OCI-LY7 (cell line): ENCODE measurements at regions not wholly inside any gene's neighbourhood (a gene's known extent, or its start where the extent isn't known, plus 50 kb on each side); places are given as distances from the start of the nearest gene placed in this dataset.

Experiments
- BruUV-seq: library from RNA; stranded (reverse); fragments of 400-500 nt; replicated peaks from 2 replicates; lab custom pipeline; 2021; lab: Mats Ljungman, UMichigan
- CTCF ChIA-PET: fragments of 300-600 bp; sonication (Branson Sonifier 250); formaldehyde crosslinking; loops from one replicate; lab custom pipeline; 2022; ENCODE audit warnings: antibody characterized with exemption; ENCODE audit not compliant: unreplicated experiment; lab: Charles Lee
- POLR2A ChIA-PET: fragments of 300-600 bp; sonication (Branson Sonifier 250); formaldehyde crosslinking; loops from one replicate; lab custom pipeline; 2022; ENCODE audit warnings: antibody characterized with exemption; lab: Charles Lee
- DNase-seq: peaks from one replicate; pipeline ENCODE4 v3.0.0-alpha.2; 2015; ENCODE audit warnings: low spot score
- H2AFZ ChIP-seq: fragments of 200-600 bp; sonication (generic), shearing (Covaris generic); 2 replicates; pipeline ENCODE4 v1.6.1; 2014; ENCODE audit warnings: mild to moderate bottlenecking, antibody characterized with exemption, low read length, moderate library complexity
- H3K27ac ChIP-seq: fragments of 200-600 bp; sonication (generic); 2 replicates; pipeline ENCODE4 v1.5.1; 2014; ENCODE audit warnings: mixed run types, low read depth, mild to moderate bottlenecking, moderate library complexity, low read length, inconsistent platforms; ENCODE audit not compliant: poor library complexity, severe bottlenecking
- H3K36me3 ChIP-seq: fragments of 200-600 bp; sonication (generic); 2 replicates; pipeline ENCODE4 v1.6.1; 2014; ENCODE audit warnings: mild to moderate bottlenecking, antibody characterized with exemption, low read length, moderate library complexity, mixed read lengths; ENCODE audit not compliant: insufficient read depth
- H3K4me1 ChIP-seq: fragments of 200-600 bp; sonication (generic); 2 replicates; pipeline ENCODE4 v1.5.1; 2014; ENCODE audit warnings: mild to moderate bottlenecking, low read length; ENCODE audit not compliant: insufficient read depth, poor library complexity, severe bottlenecking
- H3K4me2 ChIP-seq: fragments of 200-600 bp; sonication (generic); 2 replicates; pipeline ENCODE4 v1.6.1; 2014; ENCODE audit warnings: mild to moderate bottlenecking, low read length
- H3K4me3 ChIP-seq: fragments of 200-600 bp; sonication (generic); 2 replicates; pipeline ENCODE4 v1.5.1; 2014; ENCODE audit warnings: mild to moderate bottlenecking, low read depth, low read length; ENCODE audit not compliant: poor library complexity, severe bottlenecking
- H3K79me2 ChIP-seq: fragments of 200-600 bp; sonication (generic); 2 replicates; pipeline ENCODE4 v1.6.1; 2016; ENCODE audit warnings: low read depth, mild to moderate bottlenecking, low read length, moderate library complexity, mixed read lengths; ENCODE audit not compliant: insufficient read depth
- H3K9me2 ChIP-seq: fragments of 200-600 bp; sonication (generic); 2 replicates; pipeline ENCODE4 v1.6.1; 2016; ENCODE audit warnings: mild to moderate bottlenecking, low read length, mixed read lengths; ENCODE audit not compliant: insufficient read depth
- H3K9me3 ChIP-seq: fragments of 200-600 bp; sonication (generic); 2 replicates; pipeline ENCODE4 v1.6.1; 2014; ENCODE audit warnings: mild to moderate bottlenecking, mixed run types, low read length, mixed read lengths
- H4K20me1 ChIP-seq: fragments of 200-600 bp; sonication (generic); 2 replicates; pipeline ENCODE4 v1.6.1; 2014; ENCODE audit warnings: mild to moderate bottlenecking, antibody characterized with exemption, low read length, moderate library complexity, mixed read lengths; ENCODE audit not compliant: insufficient read depth
- EZH2phosphoT487 ChIP-seq: fragments of 200-600 bp; sonication (generic); IDR thresholded peaks from 2 replicates; pipeline ENCODE4 v1.6.1; 2018; ENCODE audit warnings: low read depth, borderline replicate concordance, mild to moderate bottlenecking, mixed run types, antibody characterized with exemption, low read length, moderate library complexity, mixed read lengths
- intact Hi-C: fragments of 100-400 bp; cut with micrococcal nuclease; formaldehyde crosslinking; loops from one replicate; pipeline ENCODE4 v1.10.0; 2022; ENCODE audit not compliant: unreplicated experiment
- TF ChIP-seq, protein P1 (sequence below): fragments of 200-600 bp; sonication (generic); conservative IDR thresholded peaks from 2 replicates; pipeline ENCODE4 v1.5.1; 2014; ENCODE audit warnings: mild to moderate bottlenecking, antibody characterized with exemption, low read length, moderate library complexity, mixed read lengths

- Histone ChIP-seq H3K79me2 (no peaks in the 10 kb centered on the region), H3K9me3 (no peaks in the 10 kb centered on the region), H2AFZ (no peak overlapping the region), H3K4me2 (no peak overlapping the region), H3K27ac (no peak overlapping the region), H4K20me1 (no peaks in the 10 kb centered on the region), H3K9me2 (no peaks in the 10 kb centered on the region), H3K4me3 (no peak overlapping the region), H3K4me1 (no peaks in the 10 kb centered on the region), H3K36me3 (no peaks in the 10 kb centered on the region)
- TF ChIP-seq, protein P1, sequence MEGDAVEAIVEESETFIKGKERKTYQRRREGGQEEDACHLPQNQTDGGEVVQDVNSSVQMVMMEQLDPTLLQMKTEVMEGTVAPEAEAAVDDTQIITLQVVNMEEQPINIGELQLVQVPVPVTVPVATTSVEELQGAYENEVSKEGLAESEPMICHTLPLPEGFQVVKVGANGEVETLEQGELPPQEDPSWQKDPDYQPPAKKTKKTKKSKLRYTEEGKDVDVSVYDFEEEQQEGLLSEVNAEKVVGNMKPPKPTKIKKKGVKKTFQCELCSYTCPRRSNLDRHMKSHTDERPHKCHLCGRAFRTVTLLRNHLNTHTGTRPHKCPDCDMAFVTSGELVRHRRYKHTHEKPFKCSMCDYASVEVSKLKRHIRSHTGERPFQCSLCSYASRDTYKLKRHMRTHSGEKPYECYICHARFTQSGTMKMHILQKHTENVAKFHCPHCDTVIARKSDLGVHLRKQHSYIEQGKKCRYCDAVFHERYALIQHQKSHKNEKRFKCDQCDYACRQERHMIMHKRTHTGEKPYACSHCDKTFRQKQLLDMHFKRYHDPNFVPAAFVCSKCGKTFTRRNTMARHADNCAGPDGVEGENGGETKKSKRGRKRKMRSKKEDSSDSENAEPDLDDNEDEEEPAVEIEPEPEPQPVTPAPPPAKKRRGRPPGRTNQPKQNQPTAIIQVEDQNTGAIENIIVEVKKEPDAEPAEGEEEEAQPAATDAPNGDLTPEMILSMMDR = no peak
- TF ChIP-seq EZH2phosphoT487 = no peak
- ChIA-PET POLR2A (no interaction called here), CTCF (no interaction called here)
- BruUV-seq = no TSS peak
- intact Hi-C loops = no loop called here
- DNase-seq = no peak
Measured at GRCh38 chr10:59102394-59102793, 74.0 kb upstream of the PHYHIPL start.

DNA sequence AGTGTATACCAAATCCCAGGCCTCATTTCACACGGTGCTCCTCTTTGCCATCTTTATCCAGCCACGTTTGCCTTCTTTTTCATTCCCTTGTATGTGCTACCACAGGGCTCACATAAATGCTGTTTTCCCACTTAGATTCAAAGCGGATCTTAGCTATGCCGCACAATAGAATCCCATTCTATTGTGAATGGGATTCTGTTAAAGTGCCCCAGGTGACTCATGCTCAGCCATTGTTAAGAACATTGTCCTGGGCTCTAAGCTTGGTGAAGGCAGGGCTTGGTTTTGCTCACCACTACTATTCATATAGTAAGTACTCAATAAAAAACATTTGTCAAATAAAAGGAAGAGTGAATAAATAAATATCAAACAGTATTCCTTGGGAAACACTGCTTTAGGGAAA lies 72.3 kb upstream of the PHYHIPL start:
- ChIA-PET CTCF (no interaction called here), POLR2A (interaction anchor here (0.5 to 0.6 kb wide), 2 partner anchors 64 to 649 kb away, joined by 3 to 8 read pairs; partner anchors contain the start of gene MRLN)
- no peak overlapping the region for H3K4me3 ChIP-seq
- no peaks in the 10 kb centered on the region for H3K36me3 ChIP-seq
- H3K4me1 ChIP-seq = no peaks in the 10 kb centered on the region
- no peaks in the 10 kb centered on the region for H3K9me2 ChIP-seq
- no peaks in the 10 kb centered on the region for H3K9me3 ChIP-seq
- no TSS peak for BruUV-seq
- no peak for TF ChIP-seq EZH2phosphoT487
- TF ChIP-seq, protein P1 = no peak
- H4K20me1 ChIP-seq = no peaks in the 10 kb centered on the region
- H2AFZ ChIP-seq = no peak overlapping the region
- H3K4me2 ChIP-seq = no peak overlapping the region
- DNase-seq = no peak
- intact Hi-C loops = no loop called here
- H3K79me2 ChIP-seq = no peaks in the 10 kb centered on the region
- no peak overlapping the region for H3K27ac ChIP-seq

DNA sequence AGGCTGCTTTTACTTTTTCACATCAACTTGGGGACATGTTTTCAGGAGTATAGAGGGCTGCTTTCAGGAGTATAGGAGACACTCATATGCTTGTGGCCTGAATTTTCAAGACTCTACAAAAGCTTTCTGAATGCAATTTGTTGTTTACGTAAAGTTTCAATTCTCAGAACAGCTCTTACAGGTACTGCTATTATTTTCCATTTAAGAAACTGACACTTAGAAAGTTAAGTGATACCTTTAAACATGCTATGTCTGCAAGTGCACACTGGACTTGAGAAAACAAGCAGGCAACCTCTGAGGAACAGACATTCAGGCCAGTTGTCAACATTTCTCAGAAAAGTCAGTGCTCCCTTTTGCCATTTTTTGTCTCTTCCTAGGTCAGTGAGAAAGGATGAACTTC lies 70.0 kb upstream of the PHYHIPL start:
- BruUV-seq = no TSS peak
- DNase-seq = no peak
- POLR2A ChIA-PET = interaction anchor here (1.7 kb wide), 1 partner anchor 22 kb away, joined by 4 read pairs; no protein-coding TSS in a partner anchor

More for the DNA sequence above, 70.0 kb upstream of the PHYHIPL start:
- H2AFZ ChIP-seq = no peak overlapping the region
- intact Hi-C loops = no loop called here
- H4K20me1 ChIP-seq = no peaks in the 10 kb centered on the region
- TF ChIP-seq EZH2phosphoT487 = no peak
- TF ChIP-seq, protein P1 = no peak
- no peaks in the 10 kb centered on the region for H3K9me2 ChIP-seq
- no peak overlapping the region for H3K27ac ChIP-seq
- no peaks in the 10 kb centered on the region for H3K4me1 ChIP-seq
- no peak overlapping the region for H3K4me2 ChIP-seq
- CTCF ChIA-PET = no interaction called here
- H3K36me3 ChIP-seq = no peaks in the 10 kb centered on the region
- H3K4me3 ChIP-seq = no peak overlapping the region
- no peaks in the 10 kb centered on the region for H3K9me3 ChIP-seq
- no peaks in the 10 kb centered on the region for H3K79me2 ChIP-seq
